GM23338 (cell line): ENCODE measurements at regions not wholly inside any gene's neighbourhood (a gene's known extent, or its start where the extent isn't known, plus 50 kb on each side); places are given as distances from the start of the nearest gene placed in this dataset.

Source experiments
- ATAC-seq: fragments of 200-7000 bp; cut with Tn5 transposase; 3 replicates; pipeline ENCODE4 v1.9.1; 2020
- DNase-seq: peaks from one replicate; pipeline ENCODE4 v3.0.0-alpha.2; 2015; ENCODE audit warnings: low spot score
- H2AFZ ChIP-seq: fragments of 200-600 bp; sonication (generic); 2 replicates; pipeline ENCODE4 v1.8.0; 2016; ENCODE audit warnings: antibody characterized with exemption, mild to moderate bottlenecking, moderate library complexity
- H3F3A ChIP-seq: fragments of 200-600 bp; sonication (generic); replicated peaks from 2 replicates; pipeline ENCODE4 v1.8.0; 2017; ENCODE audit warnings: antibody characterized with exemption, mixed run types, low read depth
- H3K27ac ChIP-seq: fragments of 200-600 bp; sonication (generic); 2 replicates; pipeline ENCODE4 v1.6.1; 2016; ENCODE audit warnings: low read depth
- H3K27me3 ChIP-seq: fragments of 200-600 bp; sonication (generic); 2 replicates; pipeline ENCODE4 v1.8.0; 2016; ENCODE audit warnings: mild to moderate bottlenecking, mixed run types, moderate library complexity; ENCODE audit not compliant: insufficient read depth
- H3K36me3 ChIP-seq: fragments of 200-600 bp; sonication (generic); 2 replicates; pipeline ENCODE4 v1.8.0; 2016; ENCODE audit warnings: mild to moderate bottlenecking; ENCODE audit not compliant: insufficient read depth
- H3K4me1 ChIP-seq: fragments of 200-600 bp; sonication (generic); 2 replicates; pipeline ENCODE4 v1.8.0; 2016; ENCODE audit warnings: mild to moderate bottlenecking, moderate library complexity; ENCODE audit not compliant: insufficient read depth
- H3K4me2 ChIP-seq: fragments of 200-600 bp; sonication (generic); 2 replicates; pipeline ENCODE4 v1.7.1; 2017; ENCODE audit warnings: mixed run types
- H3K4me3 ChIP-seq: fragments of 200-600 bp; sonication (generic); 2 replicates; pipeline ENCODE4 v1.6.1; 2016; ENCODE audit warnings: mixed run types
- H3K79me2 ChIP-seq: fragments of 200-600 bp; sonication (generic); replicated peaks from 2 replicates; pipeline ENCODE4 v1.8.0; 2017; ENCODE audit warnings: mild to moderate bottlenecking; ENCODE audit not compliant: insufficient read depth
- H3K9me2 ChIP-seq: fragments of 200-600 bp; sonication (generic); 2 replicates; pipeline ENCODE4 v1.8.0; 2017; ENCODE audit not compliant: insufficient read depth
- H4K20me1 ChIP-seq: fragments of 200-600 bp; sonication (generic); replicated peaks from 2 replicates; pipeline ENCODE4 v1.8.0; 2017; ENCODE audit warnings: mild to moderate bottlenecking; ENCODE audit not compliant: insufficient read depth
- H3K27ac Mint-ChIP-seq: 2 replicates; pipeline ENCODE4 v1.8.0; 2020; ENCODE audit warnings: inconsistent platforms, mild to moderate bottlenecking, moderate library complexity, mixed read lengths
- H3K27me3 Mint-ChIP-seq: 3 replicates; pipeline ENCODE4 v1.8.0; 2022; ENCODE audit warnings: low read depth, mild to moderate bottlenecking, moderate library complexity, mixed read lengths, inconsistent platforms; ENCODE audit not compliant: insufficient read depth, poor library complexity
- H3K36me3 Mint-ChIP-seq: 3 replicates; pipeline ENCODE4 v1.8.0; 2021; ENCODE audit warnings: low read depth, mild to moderate bottlenecking, inconsistent platforms, moderate library complexity, mixed read lengths
- H3K4me1 Mint-ChIP-seq: 3 replicates; pipeline ENCODE4 v1.8.0; 2020; ENCODE audit warnings: mild to moderate bottlenecking, inconsistent platforms, mixed read lengths
- H3K4me3 Mint-ChIP-seq: 3 replicates; pipeline ENCODE4 v1.8.0; 2021; ENCODE audit warnings: moderate library complexity, mild to moderate bottlenecking, inconsistent platforms, mixed read lengths
- H3K9me3 Mint-ChIP-seq: 3 replicates; pipeline ENCODE4 v1.8.0; 2020; ENCODE audit warnings: moderate library complexity, mild to moderate bottlenecking, inconsistent platforms, mixed read lengths
- CREB1 ChIP-seq: fragments of 250-450 bp; sonication (Bioruptor Pico); IDR thresholded peaks from 2 replicates; pipeline ENCODE4 v1.5.0; 2020; ENCODE audit warnings: low read depth, mild to moderate bottlenecking, moderate library complexity
- ETS1 ChIP-seq: IDR thresholded peaks from 2 replicates; pipeline ENCODE4 v1.6.1; 2016; ENCODE audit warnings: antibody characterized with exemption
- EZH2 ChIP-seq: fragments of 200-600 bp; sonication (generic); IDR thresholded peaks from one replicate; pipeline ENCODE4 v1.8.0; 2017; ENCODE audit warnings: antibody characterized with exemption, mild to moderate bottlenecking, low read depth; ENCODE audit not compliant: unreplicated experiment
- EZH2phosphoT487 ChIP-seq: fragments of 200-600 bp; sonication (generic); IDR thresholded peaks from one replicate; pipeline ENCODE4 v1.8.1; 2018; ENCODE audit warnings: antibody characterized with exemption; ENCODE audit not compliant: unreplicated experiment
- JUNB ChIP-seq: IDR thresholded peaks from one replicate; pipeline ENCODE4 v1.6.1; 2016; ENCODE audit warnings: antibody characterized with exemption; ENCODE audit not compliant: unreplicated experiment
- NANOG ChIP-seq: IDR thresholded peaks from 2 replicates; pipeline ENCODE4 v1.6.1; 2016; ENCODE audit warnings: antibody characterized with exemption, borderline replicate concordance
- POLR2AphosphoS5 ChIP-seq: IDR thresholded peaks from 2 replicates; pipeline ENCODE4 v1.6.1; 2016; ENCODE audit warnings: antibody characterized with exemption, low read depth
- REST ChIP-seq: IDR thresholded peaks from one replicate; pipeline ENCODE4 v1.6.1; 2018; ENCODE audit warnings: antibody characterized with exemption; ENCODE audit not compliant: unreplicated experiment
- STAT1 ChIP-seq: IDR thresholded peaks from one replicate; pipeline ENCODE4 v1.6.1; 2016; ENCODE audit warnings: antibody characterized with exemption; ENCODE audit not compliant: unreplicated experiment
- ZNF331 ChIP-seq: fragments of 250-450 bp; sonication (Bioruptor Pico); IDR thresholded peaks from 2 replicates; pipeline ENCODE4 v1.5.0; 2020; ENCODE audit warnings: low read depth, mild to moderate bottlenecking, moderate library complexity
- ZNF462 ChIP-seq: fragments of 250-450 bp; sonication (Bioruptor Pico); IDR thresholded peaks from 2 replicates; pipeline ENCODE4 v1.5.0; 2020; ENCODE audit warnings: mild to moderate bottlenecking, moderate library complexity

GRCh38 chr13:95360052-95360451, 58.8 kb upstream of the ABCC4 start:
- Mint-ChIP-seq H3K27me3 (no peaks in the 10 kb centered on the region), H3K4me3 (no peak overlapping the region), H3K27ac (no peak overlapping the region), H3K4me1 (no peaks in the 10 kb centered on the region; the same call in 2 of the 3 replicates), H3K9me3 (peaks cover 4% of the 10 kb centered on the region; the same call in 1 of the 3 replicates), H3K36me3 (no peaks in the 10 kb centered on the region)
- H3K79me2 ChIP-seq = no peaks in the 10 kb centered on the region
- H4K20me1 ChIP-seq = no peaks in the 10 kb centered on the region
- no peaks in the 10 kb centered on the region for H3K4me1 ChIP-seq
- ATAC-seq = no peak
- no peaks in the 10 kb centered on the region for H3K9me2 ChIP-seq
- no peak overlapping the region for H3K4me3 ChIP-seq
- H3K36me3 ChIP-seq = no peaks in the 10 kb centered on the region
- no peaks in the 10 kb centered on the region for H3F3A ChIP-seq
- no peak for TF ChIP-seq CREB1
- no peak for TF ChIP-seq JUNB
- TF ChIP-seq POLR2AphosphoS5 = no peak
- TF ChIP-seq ETS1 = no peak
- no peak for TF ChIP-seq REST
- no peak for TF ChIP-seq STAT1
- no peak for TF ChIP-seq EZH2
- TF ChIP-seq ZNF462 (CRISPR knock-in tag) = no peak
- no peak for TF ChIP-seq NANOG
- TF ChIP-seq EZH2phosphoT487 = no peak
- TF ChIP-seq ZNF331 = no peak
- H3K27me3 ChIP-seq = no peaks in the 10 kb centered on the region
- no peak overlapping the region for H2AFZ ChIP-seq
- H3K27ac ChIP-seq = no peak overlapping the region
- DNase-seq = no peak
- no peak overlapping the region for H3K4me2 ChIP-seq
